ENCODE measurements at regions not wholly inside any gene's neighbourhood (a gene's known extent, or its start where the extent isn't known, plus 50 kb on each side); places are given as distances from the start of the nearest gene placed in this dataset.

GRCh38 chr12:77343291-77343690 lies 277.9 kb upstream of the E2F7 start:
- DNase-seq = no peak
- intact Hi-C loops (cut with DNase I) = no loop called here

- intact Hi-C loops (cut with DNase I) = no loop called here
- DNase-seq = no peak
These were observed 276.9 kb upstream of the E2F7 start for GRCh38 chr12:77342253-77342652.

GRCh38 chr12:77339610-77340009 lies 274.2 kb upstream of the E2F7 start:
- intact Hi-C loops (cut with DNase I) = no loop called here
- no peak for DNase-seq

- intact Hi-C loops (cut with DNase I) = no loop called here
- no peak for DNase-seq
These were observed 272.0 kb upstream of the E2F7 start for GRCh38 chr12:77337362-77337761.

- intact Hi-C loops (cut with DNase I) = no loop called here
- no peak for DNase-seq
These were observed 269.4 kb upstream of the E2F7 start for GRCh38 chr12:77334806-77335205.

- no peak for DNase-seq
- intact Hi-C loops (cut with DNase I) = no loop called here
These were observed 263.0 kb upstream of the E2F7 start for GRCh38 chr12:77328326-77328725.

- intact Hi-C loops (cut with DNase I) = no loop called here
- peak in 38 of 42 donors; percentile 7 to 59 (median 30) for DNase-seq
These were observed 260.3 kb upstream of the E2F7 start for GRCh38 chr12:77325511-77326236.

GRCh38 chr12:77324763-77325468 lies 259.5 kb upstream of the E2F7 start:
- intact Hi-C loops (cut with DNase I) = no loop called here
- DNase-seq = peak; percentile 37 to 89 (median 78)

GRCh38 chr12:77324416-77324762 lies 259.0 kb upstream of the E2F7 start:
- no peak for DNase-seq
- intact Hi-C loops (cut with DNase I) = no loop called here

- intact Hi-C loops (cut with DNase I) = no loop called here
- DNase-seq = peak in 7 of 42 donors; percentile 15 to 30 (median 17)
These were observed 258.5 kb upstream of the E2F7 start for GRCh38 chr12:77323788-77324415.

- intact Hi-C loops (cut with DNase I) = no loop called here
- DNase-seq = no peak
These were observed 253.8 kb upstream of the E2F7 start for GRCh38 chr12:77319166-77319565.

GRCh38 chr12:77315407-77315806 lies 250.0 kb upstream of the E2F7 start:
- intact Hi-C loops (cut with DNase I) = no loop called here
- no peak for DNase-seq

GRCh38 chr12:77314378-77315052 lies 249.1 kb upstream of the E2F7 start:
- intact Hi-C loops (cut with DNase I) = no loop called here
- DNase-seq = no peak

- no peak for DNase-seq
- intact Hi-C loops (cut with DNase I) = no loop called here
These were observed 242.7 kb upstream of the E2F7 start for GRCh38 chr12:77308056-77308455.

- DNase-seq = no peak
These were observed 235.4 kb upstream of the E2F7 start for GRCh38 chr12:77300811-77301210.

GRCh38 chr12:77299910-77300669 lies 234.7 kb upstream of the E2F7 start:
- intact Hi-C loops (cut with DNase I) = no loop called here
- no peak for DNase-seq

More at GRCh38 chr12:77300811-77301210, 235.4 kb upstream of the E2F7 start:
- intact Hi-C loops (cut with DNase I) = no loop called here

GRCh38 chr12:77299001-77299400 lies 233.6 kb upstream of the E2F7 start:
- DNase-seq = no peak
- intact Hi-C loops (cut with DNase I) = no loop called here

- no peak for DNase-seq
- intact Hi-C loops (cut with DNase I) = no loop called here
These were observed 228.6 kb upstream of the E2F7 start for GRCh38 chr12:77294016-77294415.

GRCh38 chr12:77274926-77275325 lies 209.6 kb upstream of the E2F7 start:
- DNase-seq = no peak
- intact Hi-C loops (cut with DNase I) = no loop called here

Data from head of caudate nucleus (tissue), 42 donors.